ENCODE measurements at regions not wholly inside any gene's neighbourhood (a gene's known extent, or its start where the extent isn't known, plus 50 kb on each side); places are given as distances from the start of the nearest gene placed in this dataset.

GRCh38 chr9:11233696-11234095 lies 620.9 kb upstream of the PTPRD start:
- TF ChIP-seq MXI1 (IDR thresholded peaks at IDR 0.05; ENCODE audit: borderline replicate concordance, low read depth, low read length) (no peak), CTCF (conservative IDR thresholded peaks at IDR 0.05; ENCODE audit: low read depth, low read length) (no peak), POLR2A (IDR thresholded peaks at IDR 0.05; ENCODE audit: low read depth, low read length) (no peak), CEBPB (IDR thresholded peaks at IDR 0.05; ENCODE audit: low read depth, low read length) (no peak), ELK1 (IDR thresholded peaks at IDR 0.05; ENCODE audit: borderline replicate concordance, low read depth, low read length) (no peak), RFX5 (IDR thresholded peaks at IDR 0.05; ENCODE audit: low read depth, low read length) (no peak), RCOR1 (IDR thresholded peaks at IDR 0.05; ENCODE audit: insufficient replicate concordance, low read length) (no peak), CHD1 (IDR thresholded peaks at IDR 0.05; ENCODE audit: low read depth, low read length) (no peak)

Data from IMR-90 (cell line).